ENCODE measurements at regions not wholly inside any gene's neighbourhood (a gene's known extent, or its start where the extent isn't known, plus 50 kb on each side); places are given as distances from the start of the nearest gene placed in this dataset.

DNA sequence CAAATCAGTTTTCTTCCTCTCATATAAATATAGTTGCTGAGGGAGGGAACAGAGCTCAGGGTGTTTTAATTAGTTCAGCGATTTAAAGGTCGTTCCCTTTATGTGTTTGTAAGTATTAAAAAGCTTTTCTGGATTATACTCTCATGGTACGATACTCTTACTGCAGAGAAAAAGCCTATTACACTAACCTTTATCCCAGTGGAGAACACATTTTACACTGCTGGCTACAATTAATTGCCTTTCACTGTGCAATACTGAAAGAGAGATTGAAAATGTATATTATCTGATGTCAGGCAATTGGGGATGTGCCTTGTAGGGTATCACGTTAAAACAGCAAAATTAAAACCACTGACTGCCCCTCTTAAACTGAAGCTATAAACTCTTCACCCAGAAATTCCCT, 526.9 kb upstream of the SGCG start:
- DNase-seq (ENCODE audit: low read depth in 2 of 2): no peak
- TF ChIP-seq CTCF (IDR thresholded peaks at IDR 0.05; ENCODE audit: low read depth, low read length): no peak
- no peak overlapping the region for H3K4me3 ChIP-seq (replicated peaks in 1 of 2; ENCODE audit: low read depth in 2 of 2, low read length in 2 of 2)

- TF ChIP-seq CTCF (IDR thresholded peaks at IDR 0.05; ENCODE audit: low read depth, low read length): no peak
- no peak for DNase-seq (ENCODE audit: low read depth in 2 of 2)
- H3K4me3 ChIP-seq (replicated peaks in 1 of 2; ENCODE audit: low read depth in 2 of 2, low read length in 2 of 2): no peak overlapping the region
These were observed 525.5 kb upstream of the SGCG start for GRCh38 chr13:22655106-22655852.

GRCh38 chr13:22662771-22663170, 518.0 kb upstream of the SGCG start:
- TF ChIP-seq CTCF (IDR thresholded peaks at IDR 0.05; ENCODE audit: low read depth, low read length): no peak
- no peak overlapping the region for H3K4me3 ChIP-seq (replicated peaks in 1 of 2; ENCODE audit: low read depth in 2 of 2, low read length in 2 of 2)
- DNase-seq (ENCODE audit: low read depth in 2 of 2): no peak

DNA sequence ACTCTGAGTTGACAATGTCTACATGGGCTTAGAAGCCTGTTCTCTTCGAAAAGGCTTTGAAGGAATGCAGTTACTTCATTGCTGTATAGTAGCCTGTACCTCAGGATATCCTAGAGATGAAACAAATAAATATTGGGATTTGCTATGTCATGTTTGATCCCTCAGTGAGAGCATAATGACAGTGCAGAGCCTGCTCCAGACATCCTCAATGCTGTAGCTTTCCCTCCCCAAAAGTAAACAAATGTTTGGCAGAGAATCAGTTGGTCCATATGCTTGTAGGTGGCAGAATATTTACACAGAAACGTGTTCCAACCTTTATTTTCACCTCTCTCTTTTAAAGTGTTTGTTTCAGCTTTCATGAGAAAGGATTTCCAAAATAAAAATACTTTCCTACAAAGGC, 515.3 kb upstream of the SGCG start:
- no peak for TF ChIP-seq CTCF (IDR thresholded peaks at IDR 0.05; ENCODE audit: low read depth, low read length)
- DNase-seq (ENCODE audit: low read depth in 2 of 2): no peak
- no peak overlapping the region for H3K4me3 ChIP-seq (replicated peaks in 1 of 2; ENCODE audit: low read depth in 2 of 2, low read length in 2 of 2)

DNA sequence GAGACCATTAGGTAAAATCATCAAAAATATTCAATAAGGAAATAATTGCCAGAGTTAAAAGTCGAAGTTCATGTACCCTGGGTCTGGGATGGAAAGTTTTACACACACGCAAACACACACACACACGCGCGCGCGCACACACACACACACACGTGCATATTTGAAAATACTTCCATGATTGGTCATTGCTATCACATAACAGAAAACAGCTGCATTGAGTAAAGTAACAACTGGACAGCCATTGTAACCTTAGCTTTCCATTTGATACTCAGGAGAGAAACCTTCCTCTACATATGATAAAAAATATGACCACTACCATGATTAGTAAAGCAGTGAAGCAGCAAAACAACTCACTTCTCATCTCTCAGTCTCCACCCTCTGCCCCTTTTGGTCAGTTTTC, 490.0 kb upstream of the SGCG start:
- no peak for DNase-seq (ENCODE audit: low read depth in 2 of 2)
- no peak for TF ChIP-seq CTCF (IDR thresholded peaks at IDR 0.05; ENCODE audit: low read depth, low read length)

DNA sequence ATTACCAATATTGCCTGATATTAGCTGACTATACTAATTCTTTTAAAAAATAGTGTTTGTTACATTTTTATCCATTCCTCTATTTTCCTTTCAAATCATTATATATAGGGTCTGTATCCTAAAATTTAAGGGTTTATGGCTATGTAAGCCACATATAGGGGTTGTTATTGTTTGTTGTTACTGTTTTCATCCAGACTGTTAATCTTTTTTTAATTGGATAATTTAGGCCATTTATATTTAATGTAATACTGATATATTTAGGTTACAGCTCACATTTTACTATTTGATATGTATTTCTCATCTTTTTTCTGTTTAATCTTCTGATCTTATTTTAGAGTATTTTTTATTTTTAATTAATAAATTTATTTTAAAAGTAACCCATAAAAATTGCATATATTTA, 487.1 kb upstream of the SGCG start:
- no peak for TF ChIP-seq CTCF (IDR thresholded peaks at IDR 0.05; ENCODE audit: low read depth, low read length)

More for the DNA sequence above, 490.0 kb upstream of the SGCG start:
- no peak overlapping the region for H3K4me3 ChIP-seq (replicated peaks in 1 of 2; ENCODE audit: low read depth in 2 of 2, low read length in 2 of 2)

DNA sequence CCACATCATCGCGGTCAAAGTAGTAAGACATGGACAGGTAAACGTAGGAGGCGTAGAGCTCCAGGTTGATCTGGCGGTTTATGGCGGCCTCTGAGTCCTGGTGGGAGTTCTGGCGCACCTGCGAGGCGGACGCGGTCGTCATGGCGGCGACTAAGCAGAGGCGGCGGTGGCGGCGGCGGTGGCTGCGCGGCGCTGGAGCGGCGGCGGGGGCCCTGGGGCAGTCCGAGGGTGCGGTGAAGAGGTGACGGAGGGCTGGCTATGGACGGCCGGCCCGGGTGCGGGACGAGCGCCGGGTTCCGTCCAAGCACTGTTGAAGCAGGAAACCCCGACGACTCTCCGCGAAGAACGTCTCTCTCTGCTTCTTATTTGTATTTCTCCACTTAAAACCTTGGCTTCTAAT, 484.3 kb upstream of the SGCG start:
- TF ChIP-seq CTCF (IDR thresholded peaks at IDR 0.05; ENCODE audit: low read depth, low read length): no peak
- H3K4me3 ChIP-seq (replicated peaks in 1 of 2; ENCODE audit: low read depth in 2 of 2, low read length in 2 of 2): no peak overlapping the region
- DNase-seq (ENCODE audit: low read depth in 2 of 2): no peak

More for the DNA sequence above, 487.1 kb upstream of the SGCG start:
- DNase-seq (ENCODE audit: low read depth in 2 of 2): no peak
- H3K4me3 ChIP-seq (replicated peaks in 1 of 2; ENCODE audit: low read depth in 2 of 2, low read length in 2 of 2): no peak overlapping the region
